Hepatocyte (in vitro differentiated cells): ENCODE measurements at regions not wholly inside any gene's neighbourhood (a gene's known extent, or its start where the extent isn't known, plus 50 kb on each side); places are given as distances from the start of the nearest gene placed in this dataset.

ENCODE experiments used
- DNase-seq: peaks from one replicate; pipeline ENCODE4 v3.0.0-alpha.2; 2016; ENCODE audit warnings: low spot score
- H2AFZ ChIP-seq: fragments of 200-600 bp; sonication (generic); 2 replicates; pipeline ENCODE4 v1.6.0; 2016; ENCODE audit warnings: antibody characterized with exemption, mild to moderate bottlenecking
- H3K27ac ChIP-seq: fragments of 200-600 bp; sonication (generic); 2 replicates; pipeline ENCODE4 v1.5.1; 2016; ENCODE audit warnings: mild to moderate bottlenecking
- H3K27me3 ChIP-seq: fragments of 200-600 bp; sonication (generic); 2 replicates; pipeline ENCODE4 v1.6.1; 2016
- H3K36me3 ChIP-seq: fragments of 200-600 bp; sonication (generic); replicated peaks from 2 replicates; pipeline ENCODE4 v1.5.1; 2016; ENCODE audit warnings: low read depth; ENCODE audit not compliant: insufficient read depth
- H3K4me1 ChIP-seq: fragments of 200-600 bp; sonication (generic); 2 replicates; pipeline ENCODE4 v1.5.1; 2016; ENCODE audit warnings: mild to moderate bottlenecking, moderate library complexity; ENCODE audit not compliant: insufficient read depth
- H3K4me2 ChIP-seq: fragments of 200-600 bp; sonication (generic); 2 replicates; pipeline ENCODE4 v1.6.0; 2016
- H3K4me3 ChIP-seq: fragments of 200-600 bp; sonication (generic); 2 replicates; pipeline ENCODE4 v1.5.1; 2016; ENCODE audit warnings: mild to moderate bottlenecking
- H3K79me2 ChIP-seq: fragments of 200-600 bp; sonication (generic); 2 replicates; pipeline ENCODE4 v1.6.0; 2017; ENCODE audit warnings: mild to moderate bottlenecking
- H3K9me2 ChIP-seq: fragments of 200-600 bp; sonication (generic); replicated peaks from 2 replicates; pipeline ENCODE4 v1.6.0; 2017; ENCODE audit warnings: mild to moderate bottlenecking; ENCODE audit not compliant: insufficient read depth
- H3K9me3 ChIP-seq: fragments of 200-600 bp; sonication (generic); 2 replicates; pipeline ENCODE4 v1.5.1; 2016; ENCODE audit warnings: low read depth, mild to moderate bottlenecking
- H4K20me1 ChIP-seq: fragments of 200-600 bp; sonication (generic); 2 replicates; pipeline ENCODE4 v1.6.0; 2016; ENCODE audit warnings: mild to moderate bottlenecking; ENCODE audit not compliant: insufficient read depth, poor library complexity, severe bottlenecking
- EZH2 ChIP-seq: fragments of 200-600 bp; sonication (generic); IDR thresholded peaks from 2 replicates; pipeline ENCODE4 v1.6.1; 2016; ENCODE audit warnings: antibody characterized with exemption, mild to moderate bottlenecking, borderline replicate concordance
- EZH2phosphoT487 ChIP-seq: fragments of 200-600 bp; sonication (generic); IDR thresholded peaks from one replicate; pipeline ENCODE4 v1.6.1; 2018; ENCODE audit warnings: antibody characterized with exemption, mild to moderate bottlenecking, low read depth, moderate library complexity; ENCODE audit not compliant: unreplicated experiment, severe bottlenecking
- WGBS: methylation state at CpG from one replicate; pipeline ENCODE4 v1.1.6; 2016; ENCODE audit warnings: low lambda C conversion rate; ENCODE audit errors: missing lambda C conversion rate; 5-methylcytosine and 5-hydroxymethylcytosine counted together
- TF ChIP-seq, protein P1 (sequence below): fragments of 200-600 bp; sonication (generic); IDR thresholded peaks from 2 replicates; pipeline ENCODE4 v1.5.1; 2016; ENCODE audit warnings: antibody characterized with exemption, mild to moderate bottlenecking; ENCODE audit not compliant: poor library complexity

DNA sequence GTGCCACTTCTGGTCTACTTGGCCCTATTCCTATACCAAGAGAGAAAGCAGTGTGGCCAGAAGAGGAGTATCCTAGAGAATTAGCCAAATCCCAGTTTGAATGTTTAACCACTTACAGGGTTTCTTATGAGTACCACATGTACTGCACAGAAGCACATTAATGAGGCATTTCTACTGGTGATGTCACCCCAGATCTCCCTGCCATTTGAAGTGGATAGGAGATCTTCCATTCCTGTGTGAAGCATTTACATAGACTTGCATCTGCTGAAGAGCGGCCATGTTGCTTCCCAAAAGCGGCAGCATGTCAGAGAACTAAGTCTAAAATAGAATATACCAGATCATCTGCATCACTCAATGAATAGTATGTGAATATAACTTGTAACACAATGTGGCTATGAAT lies 108.4 kb upstream of the TUSC7 start:
- no peaks in the 10 kb centered on the region for H4K20me1 ChIP-seq
- WGBS = 89% methylated on average over 2 of the region's 2 CpGs
- no peaks in the 10 kb centered on the region for H3K9me3 ChIP-seq
- H3K4me2 ChIP-seq = no peak overlapping the region
- DNase-seq = no peak
- no peaks in the 10 kb centered on the region for H3K27me3 ChIP-seq
- no peak overlapping the region for H3K4me3 ChIP-seq
- TF ChIP-seq EZH2phosphoT487 (no peak), EZH2 (no peak)
- TF ChIP-seq, protein P1, sequence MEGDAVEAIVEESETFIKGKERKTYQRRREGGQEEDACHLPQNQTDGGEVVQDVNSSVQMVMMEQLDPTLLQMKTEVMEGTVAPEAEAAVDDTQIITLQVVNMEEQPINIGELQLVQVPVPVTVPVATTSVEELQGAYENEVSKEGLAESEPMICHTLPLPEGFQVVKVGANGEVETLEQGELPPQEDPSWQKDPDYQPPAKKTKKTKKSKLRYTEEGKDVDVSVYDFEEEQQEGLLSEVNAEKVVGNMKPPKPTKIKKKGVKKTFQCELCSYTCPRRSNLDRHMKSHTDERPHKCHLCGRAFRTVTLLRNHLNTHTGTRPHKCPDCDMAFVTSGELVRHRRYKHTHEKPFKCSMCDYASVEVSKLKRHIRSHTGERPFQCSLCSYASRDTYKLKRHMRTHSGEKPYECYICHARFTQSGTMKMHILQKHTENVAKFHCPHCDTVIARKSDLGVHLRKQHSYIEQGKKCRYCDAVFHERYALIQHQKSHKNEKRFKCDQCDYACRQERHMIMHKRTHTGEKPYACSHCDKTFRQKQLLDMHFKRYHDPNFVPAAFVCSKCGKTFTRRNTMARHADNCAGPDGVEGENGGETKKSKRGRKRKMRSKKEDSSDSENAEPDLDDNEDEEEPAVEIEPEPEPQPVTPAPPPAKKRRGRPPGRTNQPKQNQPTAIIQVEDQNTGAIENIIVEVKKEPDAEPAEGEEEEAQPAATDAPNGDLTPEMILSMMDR = no peak
- no peaks in the 10 kb centered on the region for H3K79me2 ChIP-seq
- no peak overlapping the region for H2AFZ ChIP-seq
- no peaks in the 10 kb centered on the region for H3K9me2 ChIP-seq
- no peaks in the 10 kb centered on the region for H3K4me1 ChIP-seq
- H3K36me3 ChIP-seq = no peaks in the 10 kb centered on the region
- H3K27ac ChIP-seq = no peak overlapping the region

DNA sequence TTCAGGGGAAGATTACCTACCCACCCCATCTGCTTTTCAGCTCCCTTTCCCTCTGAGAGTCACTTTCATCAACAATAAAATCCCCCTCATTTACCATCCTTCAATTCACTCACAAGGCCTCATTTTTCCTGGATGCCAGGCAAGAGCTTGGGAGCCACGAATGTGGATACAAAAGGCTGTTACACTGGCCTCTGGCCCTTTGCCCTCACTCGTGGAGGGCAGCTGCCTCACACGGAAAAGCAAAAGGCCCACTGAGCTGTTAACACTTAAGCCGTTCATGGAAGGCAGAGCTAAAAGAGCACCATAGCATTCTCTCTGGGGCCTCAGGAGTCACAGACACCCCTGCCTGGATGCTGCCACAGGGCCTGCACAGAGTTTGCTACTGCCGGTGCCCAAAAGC lies 102.4 kb upstream of the TUSC7 start:
- DNase-seq = no peak
- WGBS = 79% methylated on average over 5 of the region's 5 CpGs
- H3K79me2 ChIP-seq = no peaks in the 10 kb centered on the region

DNA sequence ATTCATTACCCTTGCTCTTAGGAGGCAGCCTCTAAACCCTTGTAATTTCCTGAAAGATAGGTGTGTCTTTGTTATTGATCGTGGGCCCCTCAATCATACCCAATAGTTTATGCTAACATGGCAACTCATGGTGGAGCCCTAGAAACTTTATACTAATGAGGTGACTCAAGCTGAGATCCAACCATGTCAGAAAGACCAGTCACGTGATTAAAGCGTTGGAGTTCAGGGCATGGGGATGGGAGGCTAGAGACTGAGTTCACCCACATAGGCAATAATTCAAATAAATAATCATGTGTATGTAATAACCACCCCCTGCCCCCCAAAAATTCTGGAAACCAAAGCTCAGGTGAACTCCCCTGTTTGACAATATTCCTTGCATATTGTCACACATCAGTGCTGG lies 99.5 kb upstream of the TUSC7 start:
- Histone ChIP-seq H3K9me2 (no peaks in the 10 kb centered on the region), H3K4me2 (no peak overlapping the region), H3K9me3 (no peaks in the 10 kb centered on the region), H4K20me1 (no peaks in the 10 kb centered on the region), H3K36me3 (no peaks in the 10 kb centered on the region), H3K4me3 (no peak overlapping the region), H3K79me2 (no peaks in the 10 kb centered on the region), H2AFZ (no peak overlapping the region), H3K27ac (no peak overlapping the region), H3K27me3 (no peaks in the 10 kb centered on the region), H3K4me1 (no peaks in the 10 kb centered on the region)
- TF ChIP-seq, protein P1 = no peak
- TF ChIP-seq EZH2 (no peak), EZH2phosphoT487 (no peak)
- DNase-seq = no peak
- 93% methylated on average over 3 of the region's 3 CpGs for WGBS

More for the DNA sequence above, 102.4 kb upstream of the TUSC7 start:
- H4K20me1 ChIP-seq = no peaks in the 10 kb centered on the region
- no peaks in the 10 kb centered on the region for H3K4me1 ChIP-seq
- H3K27me3 ChIP-seq = no peaks in the 10 kb centered on the region
- TF ChIP-seq EZH2 = no peak
- H2AFZ ChIP-seq = no peak overlapping the region
- no peaks in the 10 kb centered on the region for H3K36me3 ChIP-seq
- no peaks in the 10 kb centered on the region for H3K9me3 ChIP-seq
- no peak overlapping the region for H3K27ac ChIP-seq
- H3K4me2 ChIP-seq = no peak overlapping the region
- H3K9me2 ChIP-seq = no peaks in the 10 kb centered on the region
- no peak overlapping the region for H3K4me3 ChIP-seq

DNA sequence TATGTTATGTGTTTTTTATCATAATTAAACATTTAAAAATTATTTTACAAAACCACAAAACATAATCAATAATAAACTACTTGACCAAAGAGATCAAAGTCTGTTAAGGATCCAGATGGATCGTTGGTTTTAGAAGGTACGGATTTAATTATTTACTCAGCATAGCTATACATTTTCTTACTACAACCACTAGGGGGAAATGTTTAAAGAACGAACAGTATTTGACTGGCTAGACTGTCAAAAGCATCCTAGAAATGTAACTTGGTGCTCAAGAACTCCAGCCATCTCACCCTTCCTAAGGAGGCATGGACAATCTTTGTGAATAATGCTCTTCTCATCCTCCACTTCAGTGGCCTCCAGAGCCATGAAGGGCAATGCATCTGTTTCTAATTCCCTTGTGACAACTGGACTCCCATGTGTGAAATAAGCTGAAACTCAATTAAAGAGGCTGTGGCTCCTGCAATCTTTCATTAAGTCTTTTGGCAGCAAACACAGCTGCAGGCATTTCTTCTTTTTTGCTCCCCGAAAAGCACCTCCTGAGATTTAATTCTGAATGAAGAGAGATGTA lies 94.7 kb upstream of the TUSC7 start:
- H3K4me3 ChIP-seq = no peak overlapping the region
- WGBS = 37% methylated on average over 4 of the region's 4 CpGs
- no peak overlapping the region for H3K27ac ChIP-seq

More for the DNA sequence above, 94.7 kb upstream of the TUSC7 start:
- peak; percentile 12 for DNase-seq
- Histone ChIP-seq H3K27me3 (no peaks in the 10 kb centered on the region), H3K9me2 (no peaks in the 10 kb centered on the region), H2AFZ (no peak overlapping the region), H3K9me3 (no peaks in the 10 kb centered on the region), H3K4me1 (no peaks in the 10 kb centered on the region), H4K20me1 (no peaks in the 10 kb centered on the region), H3K36me3 (no peaks in the 10 kb centered on the region), H3K4me2 (no peak overlapping the region), H3K79me2 (no peaks in the 10 kb centered on the region)
- TF ChIP-seq EZH2phosphoT487 = no peak
- no peak for TF ChIP-seq EZH2
- TF ChIP-seq, protein P1 = peak; percentile 49
